ENCODE measurements at regions not wholly inside any gene's neighbourhood (a gene's known extent, or its start where the extent isn't known, plus 50 kb on each side); places are given as distances from the start of the nearest gene placed in this dataset.

DNA sequence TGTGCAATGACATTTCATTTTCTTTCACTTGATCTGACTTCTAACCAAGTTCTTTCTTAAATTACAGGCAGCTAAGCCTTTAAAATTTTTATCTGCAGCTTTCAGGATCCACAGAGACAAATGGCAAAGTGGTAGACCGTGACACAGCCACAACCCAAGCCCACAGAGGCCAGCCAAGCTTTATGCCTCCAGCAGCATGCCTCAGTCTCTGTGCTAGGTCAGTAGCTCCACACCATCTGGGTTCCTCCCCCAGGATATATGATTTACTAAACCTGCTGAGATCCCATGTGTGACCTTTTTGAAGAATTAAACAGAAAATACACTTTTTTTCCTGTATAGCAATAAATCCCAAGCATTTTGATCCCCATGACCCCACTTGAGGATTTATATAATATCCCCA lies 290.4 kb upstream of the CAND1 start:
- Histone ChIP-seq H4K20me1 (ENCODE audit: insufficient read depth, low read length, poor library complexity, severe bottlenecking) (no peaks in the 10 kb centered on the region), H3K9me3 (ENCODE audit: insufficient read depth, low read depth, low read length) (no peaks in the 10 kb centered on the region), H3F3A (ENCODE audit: low read depth) (no peaks in the 10 kb centered on the region), H3K27me3 (ENCODE audit: insufficient read depth, low read length, poor library complexity, severe bottlenecking) (no peaks in the 10 kb centered on the region), H3K4me3 (ENCODE audit: low read length, poor library complexity, severe bottlenecking) (no peak overlapping the region), H3K36me3 (ENCODE audit: insufficient read depth, low read length) (no peaks in the 10 kb centered on the region), H3K9me2 (replicated peaks; ENCODE audit: low read depth, low read length) (no peaks in the 10 kb centered on the region), H3K4me1 (ENCODE audit: insufficient read depth, low read length, poor library complexity, severe bottlenecking) (no peaks in the 10 kb centered on the region), H3K9ac (ENCODE audit: low read depth, low read length, poor library complexity, severe bottlenecking) (no peak overlapping the region), H2AFZ (ENCODE audit: low read length) (no peak overlapping the region), H3K4me2 (ENCODE audit: low read depth, low read length, poor library complexity, severe bottlenecking) (no peak overlapping the region), H3K79me2 (ENCODE audit: insufficient read depth, low read length) (no peaks in the 10 kb centered on the region)
- no peak for TF ChIP-seq EZH2phosphoT487 (IDR thresholded peaks at IDR 0.05; ENCODE audit: borderline replicate concordance)
- TF ChIP-seq, protein P1, sequence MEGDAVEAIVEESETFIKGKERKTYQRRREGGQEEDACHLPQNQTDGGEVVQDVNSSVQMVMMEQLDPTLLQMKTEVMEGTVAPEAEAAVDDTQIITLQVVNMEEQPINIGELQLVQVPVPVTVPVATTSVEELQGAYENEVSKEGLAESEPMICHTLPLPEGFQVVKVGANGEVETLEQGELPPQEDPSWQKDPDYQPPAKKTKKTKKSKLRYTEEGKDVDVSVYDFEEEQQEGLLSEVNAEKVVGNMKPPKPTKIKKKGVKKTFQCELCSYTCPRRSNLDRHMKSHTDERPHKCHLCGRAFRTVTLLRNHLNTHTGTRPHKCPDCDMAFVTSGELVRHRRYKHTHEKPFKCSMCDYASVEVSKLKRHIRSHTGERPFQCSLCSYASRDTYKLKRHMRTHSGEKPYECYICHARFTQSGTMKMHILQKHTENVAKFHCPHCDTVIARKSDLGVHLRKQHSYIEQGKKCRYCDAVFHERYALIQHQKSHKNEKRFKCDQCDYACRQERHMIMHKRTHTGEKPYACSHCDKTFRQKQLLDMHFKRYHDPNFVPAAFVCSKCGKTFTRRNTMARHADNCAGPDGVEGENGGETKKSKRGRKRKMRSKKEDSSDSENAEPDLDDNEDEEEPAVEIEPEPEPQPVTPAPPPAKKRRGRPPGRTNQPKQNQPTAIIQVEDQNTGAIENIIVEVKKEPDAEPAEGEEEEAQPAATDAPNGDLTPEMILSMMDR (conservative IDR thresholded peaks at IDR 0.05; ENCODE audit: low read length), result no peak

DNA sequence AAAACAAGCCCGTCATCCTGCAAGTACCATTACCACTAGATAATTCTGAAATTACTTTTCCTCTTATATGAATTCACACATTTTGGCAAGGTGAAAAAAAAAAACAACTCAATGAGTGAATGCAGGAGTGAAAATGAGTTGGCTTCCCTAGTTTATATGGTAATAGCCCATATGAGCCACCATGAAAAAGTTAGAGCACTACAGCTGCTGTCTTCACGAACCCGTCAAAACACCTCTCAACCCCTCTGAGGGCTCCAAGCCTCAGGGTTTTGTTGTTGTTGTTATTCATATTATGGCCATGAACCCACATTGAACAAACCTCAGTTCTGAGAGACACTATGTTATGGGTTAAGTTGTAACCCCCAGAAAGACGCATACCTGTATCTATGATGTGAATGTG lies 289.9 kb upstream of the CAND1 start:
- H3K27me3 ChIP-seq (ENCODE audit: insufficient read depth, low read length, poor library complexity, severe bottlenecking), result no peaks in the 10 kb centered on the region
- no peaks in the 10 kb centered on the region for H3K36me3 ChIP-seq (ENCODE audit: insufficient read depth, low read length)
- no peak overlapping the region for H3K9ac ChIP-seq (ENCODE audit: low read depth, low read length, poor library complexity, severe bottlenecking)
- H3K4me2 ChIP-seq (ENCODE audit: low read depth, low read length, poor library complexity, severe bottlenecking), result no peak overlapping the region
- H3K79me2 ChIP-seq (ENCODE audit: insufficient read depth, low read length), result no peaks in the 10 kb centered on the region
- H3K4me3 ChIP-seq (ENCODE audit: low read length, poor library complexity, severe bottlenecking), result no peak overlapping the region
- H2AFZ ChIP-seq (ENCODE audit: low read length), result no peak overlapping the region
- TF ChIP-seq EZH2phosphoT487 (IDR thresholded peaks at IDR 0.05; ENCODE audit: borderline replicate concordance), result no peak
- TF ChIP-seq, protein P1 (conservative IDR thresholded peaks at IDR 0.05; ENCODE audit: low read length), result no peak
- no peaks in the 10 kb centered on the region for H3K4me1 ChIP-seq (ENCODE audit: insufficient read depth, low read length, poor library complexity, severe bottlenecking)
- no peaks in the 10 kb centered on the region for H3K9me2 ChIP-seq (replicated peaks; ENCODE audit: low read depth, low read length)
- no peaks in the 10 kb centered on the region for H3F3A ChIP-seq (ENCODE audit: low read depth)
- H3K9me3 ChIP-seq (ENCODE audit: insufficient read depth, low read depth, low read length), result no peaks in the 10 kb centered on the region
- no peaks in the 10 kb centered on the region for H4K20me1 ChIP-seq (ENCODE audit: insufficient read depth, low read length, poor library complexity, severe bottlenecking)

DNA sequence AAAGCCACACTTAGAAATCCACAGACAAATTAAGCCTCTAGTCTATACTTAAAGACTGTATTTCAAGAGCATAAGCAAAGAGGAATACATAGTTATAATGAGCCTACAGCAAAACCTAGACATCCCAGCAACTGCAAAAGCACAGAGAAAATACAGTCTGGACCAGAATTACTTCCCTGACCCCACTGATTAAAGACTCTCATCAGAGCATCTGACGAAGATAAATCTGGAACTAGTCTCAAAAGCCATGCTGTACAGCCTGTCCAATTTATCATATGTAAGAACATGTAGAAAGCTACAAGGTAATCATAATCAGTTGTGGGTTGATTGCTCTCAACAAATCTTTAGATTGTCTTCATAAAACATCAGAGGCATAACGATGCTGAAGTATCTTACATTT lies 285.1 kb upstream of the CAND1 start:
- Histone ChIP-seq H3K9me2 (replicated peaks; ENCODE audit: low read depth, low read length) (no peaks in the 10 kb centered on the region), H2AFZ (ENCODE audit: low read length) (no peak overlapping the region), H3K79me2 (ENCODE audit: insufficient read depth, low read length) (no peaks in the 10 kb centered on the region), H3K4me2 (ENCODE audit: low read depth, low read length, poor library complexity, severe bottlenecking) (no peak overlapping the region), H3K9ac (ENCODE audit: low read depth, low read length, poor library complexity, severe bottlenecking) (no peak overlapping the region), H3K4me1 (ENCODE audit: insufficient read depth, low read length, poor library complexity, severe bottlenecking) (no peaks in the 10 kb centered on the region), H3K36me3 (ENCODE audit: insufficient read depth, low read length) (no peaks in the 10 kb centered on the region), H3K27me3 (ENCODE audit: insufficient read depth, low read length, poor library complexity, severe bottlenecking) (no peaks in the 10 kb centered on the region), H3K9me3 (ENCODE audit: insufficient read depth, low read depth, low read length) (no peaks in the 10 kb centered on the region), H3F3A (ENCODE audit: low read depth) (no peaks in the 10 kb centered on the region), H3K4me3 (ENCODE audit: low read length, poor library complexity, severe bottlenecking) (no peak overlapping the region), H4K20me1 (ENCODE audit: insufficient read depth, low read length, poor library complexity, severe bottlenecking) (no peaks in the 10 kb centered on the region)
- TF ChIP-seq, protein P1 (conservative IDR thresholded peaks at IDR 0.05; ENCODE audit: low read length), result no peak
- TF ChIP-seq EZH2phosphoT487 (IDR thresholded peaks at IDR 0.05; ENCODE audit: borderline replicate concordance), result no peak

Measured in Loucy (cell line).